DMS79 (cell line): ENCODE measurements at regions not wholly inside any gene's neighbourhood (a gene's known extent, or its start where the extent isn't known, plus 50 kb on each side); places are given as distances from the start of the nearest gene placed in this dataset.

Source experiments
- DNase-seq: peaks from one replicate; lab custom pipeline; 2025; lab: John Stamatoyannopoulos, UW

DNA sequence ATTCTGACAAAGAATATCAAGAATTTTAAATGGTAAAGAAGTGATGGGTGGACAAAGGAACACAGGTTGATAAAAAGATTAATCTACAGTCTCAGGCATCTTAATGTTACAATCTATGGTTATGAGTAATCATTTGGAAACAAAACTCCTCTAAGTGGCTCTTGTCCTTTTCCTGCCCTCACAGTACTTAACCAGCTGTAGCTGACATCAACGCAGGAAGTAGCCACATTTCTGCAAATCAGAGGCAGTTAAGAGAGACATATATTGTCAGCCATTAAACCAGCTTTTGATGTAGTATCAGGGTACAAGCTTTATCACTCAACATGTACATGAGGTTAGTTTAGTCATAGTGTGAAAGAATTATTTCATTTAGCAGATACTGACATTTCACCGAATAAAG is 244.6 kb downstream of the NR4A2 start:
- no peak for DNase-seq

DNA sequence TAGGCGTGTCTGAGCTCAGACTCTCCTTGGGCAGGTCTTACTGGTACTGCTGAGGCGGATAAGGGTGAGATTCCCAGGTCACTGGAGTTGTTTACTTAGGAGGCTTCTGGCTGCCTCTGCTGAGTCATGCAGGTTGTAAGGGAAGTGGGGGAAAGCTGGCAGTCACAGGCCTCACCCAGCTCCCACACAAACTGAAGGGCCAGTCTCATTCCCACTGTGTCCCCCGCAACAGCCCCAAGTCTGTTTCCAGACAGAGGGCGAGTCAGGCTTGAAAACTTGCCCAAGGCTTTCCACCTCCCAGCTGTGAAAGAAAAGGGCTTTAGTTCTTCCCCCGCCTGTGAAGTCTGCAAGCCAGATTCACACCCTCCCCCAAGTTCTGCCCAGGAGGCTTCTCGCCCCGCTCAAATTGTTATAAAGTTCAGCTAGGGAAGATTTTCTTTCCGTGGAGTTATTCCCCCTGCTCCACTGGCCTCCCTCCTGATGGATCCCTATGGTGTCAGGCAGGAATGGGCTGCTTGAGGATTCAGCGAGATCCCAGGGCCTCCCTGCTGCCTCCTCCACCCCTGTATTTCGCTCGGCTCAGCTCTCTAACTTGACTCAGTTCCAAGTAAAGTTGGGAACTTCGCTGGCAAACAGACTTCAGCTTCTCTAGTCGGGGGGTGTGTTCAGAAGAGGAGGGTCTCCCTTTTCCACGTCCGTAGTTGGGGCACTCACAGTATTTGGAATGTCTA is 248.6 kb downstream of the NR4A2 start:
- DNase-seq, result no peak

DNA sequence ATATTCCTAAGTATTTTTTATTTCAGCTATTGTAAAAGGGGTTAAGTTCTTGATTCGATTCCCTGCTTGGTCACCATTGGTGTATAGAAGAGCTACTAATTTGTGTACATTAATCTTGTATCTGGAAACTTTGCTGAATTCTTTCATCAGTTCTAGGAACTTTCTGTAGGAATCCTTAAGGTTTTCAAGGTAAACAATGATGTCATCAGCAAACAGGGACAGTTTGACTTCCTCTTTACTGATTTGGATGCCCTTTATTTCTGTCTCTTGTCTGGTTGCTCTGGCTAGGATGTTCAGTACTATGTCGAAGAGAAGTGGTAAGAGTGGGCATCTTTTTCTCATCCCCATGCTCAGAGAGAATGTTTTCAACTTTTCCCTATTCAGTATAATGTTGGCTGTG is 252.7 kb downstream of the NR4A2 start:
- DNase-seq, result no peak

DNA sequence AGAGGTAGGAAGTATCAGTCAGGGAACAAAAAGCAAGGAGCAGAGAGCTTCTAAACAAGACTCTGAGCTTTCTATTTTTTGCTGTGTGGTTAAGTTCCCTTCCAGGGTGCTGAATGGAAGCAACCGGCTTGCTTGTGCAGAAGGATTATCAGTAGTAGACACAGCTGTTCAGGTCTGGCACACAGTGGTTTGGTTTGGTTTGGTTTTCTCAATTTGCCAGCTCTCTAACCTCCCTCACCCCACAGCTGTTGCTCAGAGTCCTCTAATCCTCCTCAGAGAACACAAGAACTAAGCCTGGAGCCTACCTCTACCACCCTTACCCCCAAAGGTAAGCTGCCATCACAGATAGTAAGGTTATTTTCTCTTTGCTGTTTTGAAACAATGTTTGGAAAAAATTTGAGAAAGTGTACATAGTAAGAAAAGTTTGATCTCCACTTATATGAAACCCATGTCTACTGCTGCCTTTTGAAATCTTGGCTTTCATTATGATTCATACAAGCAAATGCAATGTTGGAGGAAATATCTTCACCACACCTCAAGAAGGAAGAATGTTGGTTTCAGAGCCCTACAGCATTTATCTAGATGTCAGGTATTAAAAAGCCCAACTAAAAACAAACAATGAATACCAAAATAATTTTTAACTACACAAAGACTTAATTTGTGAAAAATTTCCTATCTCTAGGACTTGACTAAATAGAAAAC is 255.3 kb downstream of the NR4A2 start:
- no peak for DNase-seq

DNA sequence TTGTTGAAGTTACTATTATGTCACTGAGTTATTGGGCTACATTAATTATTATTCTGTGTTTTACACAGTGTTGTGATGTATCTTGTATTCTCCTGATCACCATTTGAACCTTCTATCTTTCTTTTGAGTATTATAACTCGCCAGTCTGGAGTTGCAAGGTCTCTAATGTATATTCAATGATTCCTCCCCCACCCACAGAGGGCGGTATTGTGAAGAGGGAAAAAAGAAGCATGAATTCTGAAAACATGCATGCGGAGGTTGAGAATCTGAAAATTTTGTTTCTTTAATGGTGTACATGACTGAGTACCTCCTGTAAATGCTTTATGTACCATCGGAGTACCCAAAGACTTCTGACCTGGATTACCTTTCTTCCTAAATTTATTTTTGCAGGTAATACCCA is 266.6 kb downstream of the NR4A2 start:
- DNase-seq, result no peak

DNA sequence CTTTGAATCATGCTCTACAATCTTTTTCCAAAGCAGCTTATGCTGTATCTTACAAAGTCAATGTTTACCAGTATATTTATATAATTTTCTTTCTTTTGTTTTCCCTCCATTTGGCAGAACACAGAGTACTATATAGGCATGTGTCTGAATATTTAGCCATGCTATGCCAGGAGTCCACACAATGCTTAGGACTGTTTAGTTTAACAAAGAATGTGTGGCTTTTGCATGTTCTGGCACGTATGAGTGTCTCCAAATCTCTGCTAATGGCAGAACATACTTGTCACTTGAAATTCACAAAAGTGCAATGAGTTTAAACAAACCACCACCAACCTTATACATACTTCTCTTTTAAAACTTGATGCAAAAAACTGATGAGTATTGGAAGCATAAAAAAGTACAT is 268.0 kb downstream of the NR4A2 start:
- DNase-seq, result no peak

DNA sequence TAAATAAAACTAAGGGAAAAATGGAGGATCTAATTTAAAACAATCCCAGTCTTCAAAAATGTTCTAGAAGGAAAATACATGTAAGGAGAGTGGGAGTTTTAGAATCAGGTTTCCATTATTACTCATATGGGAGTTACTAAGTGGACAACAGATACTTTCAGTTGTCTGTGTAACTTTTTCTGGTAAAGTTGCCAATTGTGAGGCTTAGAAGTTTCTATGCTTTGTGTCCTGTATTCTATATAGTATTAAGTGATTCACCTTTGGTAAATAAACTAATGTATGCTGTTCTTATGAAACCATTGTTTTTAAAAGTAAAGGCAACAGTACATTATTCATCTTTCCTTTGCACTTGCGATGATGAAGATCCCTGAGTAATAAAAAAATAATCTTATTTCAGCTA is 274.9 kb downstream of the NR4A2 start:
- no peak for DNase-seq

DNA sequence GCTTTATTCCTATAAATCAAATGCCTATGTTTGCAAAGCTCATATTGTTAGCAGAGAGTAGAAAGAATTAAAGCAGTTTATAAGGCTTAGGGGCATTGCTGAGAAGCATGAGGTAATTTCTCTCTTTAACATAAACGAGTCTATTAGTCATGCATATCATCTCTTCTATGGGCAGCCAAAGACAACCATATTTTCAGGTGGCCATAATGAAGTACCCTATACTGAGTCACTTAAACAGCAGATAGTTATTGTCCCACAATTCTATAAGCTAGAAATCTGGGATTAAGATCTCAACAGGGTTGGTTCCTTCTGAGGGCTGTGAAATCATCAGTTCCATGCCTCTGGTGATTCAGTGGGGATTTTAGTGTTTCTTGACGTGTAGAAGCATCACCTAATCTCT is 277.5 kb downstream of the NR4A2 start:
- DNase-seq, result no peak

DNA sequence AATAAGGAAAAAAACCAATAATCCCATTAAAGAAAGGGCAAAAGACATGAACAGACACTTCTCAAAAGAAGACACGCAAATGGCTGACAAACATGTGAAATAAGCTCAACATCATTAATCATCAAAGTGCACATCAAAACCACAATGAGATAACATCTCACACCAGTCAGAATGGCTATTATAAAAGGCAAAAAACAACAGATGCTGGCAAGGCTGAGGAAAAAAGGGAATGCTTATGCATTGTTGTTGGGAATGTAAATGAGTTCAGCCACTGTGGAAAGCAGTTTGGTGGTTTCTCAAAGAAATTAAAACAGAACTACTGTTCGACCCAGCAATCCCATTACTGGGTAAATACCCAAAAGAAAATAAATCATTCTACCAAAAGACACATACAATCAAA is 285.6 kb downstream of the NR4A2 start:
- DNase-seq, result no peak

DNA sequence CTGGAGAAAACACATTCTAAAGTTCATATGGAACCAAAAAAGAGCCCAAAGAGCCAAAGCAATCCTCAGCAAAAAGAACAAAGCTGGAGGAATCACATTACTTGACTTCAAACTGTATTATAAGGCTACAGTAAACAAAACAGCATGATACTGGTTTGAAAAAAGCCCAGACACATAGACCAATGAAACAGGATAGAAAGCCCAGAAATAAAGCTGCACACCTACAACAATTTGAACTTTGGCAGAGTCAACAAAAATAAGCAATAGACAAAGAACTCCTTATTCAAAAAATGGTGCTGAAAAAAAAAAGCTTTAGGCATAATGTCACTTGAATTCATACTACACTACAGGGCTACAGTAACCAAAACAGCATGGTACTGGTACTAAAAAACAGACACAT is 289.6 kb downstream of the NR4A2 start:
- DNase-seq, result no peak

DNA sequence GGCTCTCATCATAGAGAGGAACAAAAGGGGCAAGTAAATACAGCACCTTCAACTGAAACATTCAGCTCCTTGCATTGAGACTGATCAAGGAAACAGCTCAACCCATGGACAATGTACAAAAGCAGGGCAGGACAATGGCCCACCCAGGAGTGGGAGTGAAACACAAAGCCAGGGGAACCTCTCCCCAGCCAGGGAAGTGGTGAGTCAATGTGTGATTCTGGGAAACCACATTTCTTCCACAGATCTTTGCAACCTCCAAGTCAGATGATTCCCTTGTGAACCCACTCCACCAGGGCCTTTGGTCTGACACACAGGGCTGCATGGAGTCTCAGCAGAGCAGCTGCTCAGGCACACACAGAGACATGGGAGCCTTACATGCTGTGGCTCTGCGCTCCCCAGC is 294.5 kb downstream of the NR4A2 start:
- DNase-seq, result no peak

DNA sequence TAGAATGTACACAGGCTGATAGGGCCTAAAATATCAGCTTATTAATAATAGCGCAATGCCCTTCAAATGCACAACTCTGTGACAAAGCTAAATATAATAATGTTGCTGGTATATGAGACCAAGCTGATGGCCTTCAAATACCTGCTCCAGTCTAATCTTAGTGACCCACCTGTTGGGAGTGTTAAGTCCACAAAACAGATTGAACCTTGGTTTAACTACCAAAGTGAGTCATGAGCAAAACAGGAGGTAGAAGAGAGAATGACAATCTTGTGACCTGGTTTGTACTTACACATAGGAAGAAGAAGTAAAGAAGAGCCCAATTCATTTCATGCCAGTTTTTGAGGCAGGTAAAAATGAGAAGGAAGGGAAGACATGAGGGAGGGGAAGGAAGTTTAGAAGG is 295.0 kb downstream of the NR4A2 start:
- DNase-seq, result no peak

DNA sequence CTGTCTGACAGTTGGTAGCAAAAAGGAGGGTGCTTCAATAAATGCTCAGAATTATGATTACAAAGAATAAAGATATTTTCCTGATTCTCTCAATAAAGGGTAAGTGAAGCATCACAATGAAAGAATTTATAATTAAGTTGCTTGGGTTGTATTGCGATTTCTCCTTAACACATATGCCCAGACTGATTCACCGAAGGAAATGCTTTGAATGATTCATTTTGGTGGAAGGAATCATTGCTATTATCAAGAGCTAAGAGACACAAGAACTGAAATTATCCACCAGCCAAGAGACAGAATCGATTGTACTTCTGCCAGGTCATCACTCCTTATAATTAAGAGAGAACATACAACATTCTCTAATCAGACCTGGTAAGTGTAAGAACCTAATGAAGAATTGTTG is 301.4 kb downstream of the NR4A2 start:
- no peak for DNase-seq

DNA sequence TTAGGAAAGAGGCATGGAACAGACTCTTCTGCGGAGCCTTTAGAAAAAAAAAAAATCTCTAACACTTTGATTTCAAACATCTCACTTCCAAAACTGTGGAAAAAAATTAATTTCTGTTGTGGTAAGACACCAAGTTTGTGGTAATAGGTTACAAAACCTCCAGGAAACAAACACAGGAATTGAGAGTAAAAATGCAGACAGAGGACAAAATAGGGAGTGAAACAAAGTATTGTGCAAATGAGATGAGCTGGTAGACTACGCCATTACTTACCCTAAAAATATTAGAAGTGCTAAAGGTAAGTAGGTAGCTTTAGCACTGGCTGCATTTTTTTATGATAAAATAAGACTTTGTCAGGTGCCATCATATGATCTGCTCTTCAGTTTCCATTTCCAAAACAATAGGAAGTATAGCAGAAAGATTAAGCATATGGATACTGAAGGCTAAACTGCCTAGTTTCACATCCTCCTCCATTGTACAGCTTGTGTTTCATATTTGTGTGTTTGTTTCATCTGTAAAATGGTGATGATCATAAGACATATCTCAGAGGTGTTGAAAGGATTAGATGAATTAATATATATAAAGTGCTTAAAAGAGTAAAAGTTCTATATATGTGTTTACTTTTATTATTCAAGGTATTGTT is 309.2 kb downstream of the NR4A2 start:
- DNase-seq, result no peak

DNA sequence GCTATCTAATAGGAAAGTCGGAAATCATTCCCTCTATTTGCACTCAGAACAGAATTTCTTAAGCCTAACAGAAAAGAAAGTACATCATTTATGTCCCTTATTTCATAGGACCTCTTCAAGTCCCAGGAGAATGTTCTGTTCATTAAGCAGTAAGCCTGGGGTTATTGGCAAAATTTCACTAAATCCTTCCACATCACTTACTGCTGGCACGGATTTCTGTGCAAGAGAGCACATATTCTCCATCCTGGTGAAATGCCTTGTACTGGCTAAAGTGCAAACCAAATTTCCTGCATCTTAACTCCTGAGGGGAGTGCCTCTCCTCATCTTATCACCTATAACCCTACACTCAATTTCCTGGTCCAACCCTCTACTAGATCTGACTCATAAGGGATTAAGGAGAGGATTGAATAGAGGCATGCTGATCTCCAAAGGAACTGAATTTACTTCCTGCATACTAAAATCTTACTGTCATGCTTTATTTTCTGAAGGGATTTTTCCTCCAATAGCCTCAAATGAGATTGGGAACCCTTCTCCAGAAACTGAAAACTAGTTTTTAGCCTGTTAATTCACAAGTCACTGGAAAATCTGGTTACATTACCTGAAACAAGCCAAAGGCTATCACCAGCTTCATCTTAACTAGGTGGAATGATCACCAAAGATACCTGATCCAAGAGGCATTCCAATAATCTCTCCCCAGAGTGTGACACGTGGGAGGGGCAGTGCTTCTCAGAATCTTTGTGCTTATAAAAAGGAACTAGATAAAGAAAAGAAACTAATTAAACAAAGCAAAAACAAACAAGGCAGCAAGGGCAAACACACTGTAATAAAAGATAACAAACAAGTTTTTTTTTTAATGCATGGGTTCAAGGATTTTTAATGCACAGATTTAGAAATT is 311.1 kb downstream of the NR4A2 start:
- no peak for DNase-seq

DNA sequence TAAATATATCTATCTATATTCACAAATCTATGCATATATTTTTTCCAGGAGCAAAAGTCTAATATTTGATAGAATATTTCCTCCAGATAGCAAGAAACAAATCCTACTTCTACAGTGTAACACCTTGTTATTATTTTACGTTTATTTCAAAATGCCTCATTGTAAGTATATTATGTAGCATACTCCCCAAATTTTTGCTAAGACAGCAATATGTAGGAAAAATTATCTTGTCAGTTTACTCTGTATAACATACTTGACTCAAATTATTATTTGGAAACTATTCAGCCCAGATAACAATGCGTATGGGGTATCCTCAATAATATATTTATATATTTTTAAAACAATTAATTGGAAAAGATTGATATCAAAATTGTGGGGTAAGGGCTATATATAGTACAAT is 313.2 kb downstream of the NR4A2 start:
- DNase-seq, result no peak

DNA sequence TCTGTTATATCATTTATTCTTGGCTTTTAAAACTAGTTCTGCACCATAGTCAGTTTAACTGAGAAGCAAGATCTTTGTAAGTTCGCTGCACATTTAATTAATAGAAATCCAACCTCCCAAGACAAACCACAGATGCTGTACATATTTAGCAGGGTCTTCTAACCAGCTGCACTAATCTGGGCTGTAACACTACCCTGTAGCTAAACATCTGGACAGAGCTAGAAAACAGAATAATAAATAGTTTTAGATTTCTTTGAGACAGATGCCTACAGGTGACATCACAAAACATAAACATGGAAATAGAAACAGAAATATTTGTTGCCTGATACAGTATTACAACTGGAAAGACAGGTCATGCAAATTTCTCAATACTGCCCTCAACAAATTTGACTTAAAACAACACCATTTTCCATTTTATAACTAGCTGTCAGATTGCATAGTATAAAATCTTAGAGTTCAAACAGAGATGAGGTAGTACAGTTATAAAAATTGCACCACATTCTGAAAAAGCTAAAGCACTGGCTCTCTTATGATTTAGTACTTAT is 315.1 kb downstream of the NR4A2 start:
- no peak for DNase-seq

DNA sequence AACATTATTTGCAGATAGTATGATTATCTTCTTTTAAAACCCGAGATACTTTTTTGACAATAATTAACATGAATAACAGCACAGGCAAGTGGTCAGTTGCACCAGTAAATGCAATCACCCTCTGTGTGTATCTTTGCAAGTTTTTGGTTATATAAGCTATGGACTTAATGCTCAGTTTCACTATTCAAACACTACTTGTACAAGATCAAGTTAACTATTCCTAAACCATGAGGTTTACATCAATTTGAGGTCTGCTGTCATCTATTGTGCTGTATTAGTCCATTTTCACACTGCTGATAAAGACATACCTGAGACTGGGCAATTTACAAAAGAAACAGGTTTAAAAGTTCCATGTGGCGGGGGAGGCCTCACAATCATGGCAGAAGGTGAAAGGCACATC is 323.2 kb downstream of the NR4A2 start:
- no peak for DNase-seq

DNA sequence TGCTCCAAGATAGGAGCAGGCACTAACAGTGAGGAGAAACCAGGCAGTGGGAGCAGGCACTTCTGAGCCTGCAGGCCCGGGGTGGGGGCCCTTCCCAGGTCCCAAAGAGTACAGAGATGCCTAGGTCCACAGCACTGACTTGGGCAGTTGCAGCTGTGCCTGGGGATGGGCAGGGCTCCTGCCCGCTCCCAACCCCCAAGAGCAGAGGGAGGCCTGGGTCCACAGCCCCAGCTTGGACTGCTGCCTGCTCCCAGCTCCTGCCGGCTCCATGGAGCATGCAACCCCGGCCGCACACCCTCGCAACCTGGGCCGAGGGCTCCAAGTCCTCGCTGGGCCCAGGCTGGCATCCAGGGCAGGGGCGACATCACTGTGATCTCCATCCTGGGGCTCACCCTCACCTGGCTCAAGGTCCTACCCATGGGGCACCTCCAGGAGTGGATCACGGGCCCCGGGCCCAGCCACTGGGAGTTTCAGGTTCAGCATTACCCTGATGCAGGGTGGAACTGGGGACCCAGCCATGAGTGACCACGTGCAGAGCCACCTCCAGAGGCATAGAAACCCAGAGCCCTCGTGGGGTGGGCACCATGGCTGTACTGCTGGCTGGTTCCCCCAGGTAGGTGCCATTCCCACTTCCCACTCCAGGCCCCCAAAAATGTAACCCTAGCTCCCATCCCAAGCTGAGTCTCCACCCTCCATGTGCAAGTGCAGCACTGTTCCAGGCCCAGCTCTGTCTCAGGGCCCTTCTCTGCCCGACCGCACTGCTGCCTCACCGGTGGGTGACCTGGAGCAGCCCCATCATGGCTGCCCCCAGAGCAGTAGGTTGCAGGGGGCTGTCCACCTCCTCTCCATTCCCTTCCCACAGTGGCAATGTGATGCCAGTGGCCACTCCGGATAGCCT is 325.6 kb downstream of the NR4A2 start:
- no peak for DNase-seq

DNA sequence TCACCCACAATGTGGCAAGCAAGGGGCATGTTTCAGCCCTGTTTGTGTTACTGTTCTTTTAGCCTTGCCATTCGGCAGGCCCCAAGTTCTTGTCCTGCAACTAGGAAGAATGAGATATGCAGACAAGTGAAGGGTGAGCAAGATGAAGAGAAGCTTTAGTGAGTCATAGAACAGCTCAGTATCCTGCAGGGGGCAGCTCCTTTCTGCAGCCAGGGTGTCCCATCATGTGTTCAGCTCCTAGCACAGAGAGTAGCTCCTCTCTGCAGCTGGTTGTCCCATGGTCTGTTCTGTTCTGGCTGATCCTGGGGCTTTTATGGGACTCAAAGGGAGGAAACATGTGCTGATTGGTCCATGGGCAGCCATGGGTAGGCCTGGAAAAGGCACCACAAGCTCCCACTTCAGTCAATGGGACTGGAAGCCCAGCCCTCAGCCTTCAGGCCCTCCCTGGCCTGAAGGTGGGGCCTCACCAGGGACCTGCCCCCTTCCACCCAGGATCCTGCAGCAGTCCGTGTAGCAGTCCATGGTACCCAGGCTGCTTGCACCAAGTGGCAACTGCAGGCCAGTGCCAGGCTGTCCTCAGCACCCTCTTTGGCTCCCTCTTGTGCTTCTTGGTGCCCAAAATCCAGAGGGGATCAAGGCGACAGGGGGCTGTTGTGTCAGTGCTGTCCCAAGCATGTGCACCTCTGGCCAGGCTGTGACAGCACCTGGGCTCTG is 326.4 kb downstream of the NR4A2 start:
- DNase-seq, result no peak
